GM23248 (cell line): ENCODE measurements at regions not wholly inside any gene's neighbourhood (a gene's known extent, or its start where the extent isn't known, plus 50 kb on each side); places are given as distances from the start of the nearest gene placed in this dataset.

Experiments used
- EZH2 ChIP-seq: fragments of 200-600 bp; sonication (generic); IDR thresholded peaks from 2 replicates; pipeline ENCODE4 v1.6.1; 2018; ENCODE audit warnings: antibody characterized with exemption, mild to moderate bottlenecking; ENCODE audit not compliant: insufficient read depth, poor library complexity, severe bottlenecking
- EZH2phosphoT487 ChIP-seq: fragments of 200-600 bp; sonication (generic); IDR thresholded peaks from 2 replicates; pipeline ENCODE4 v1.6.1; 2018; ENCODE audit warnings: antibody characterized with exemption, moderate library complexity, mild to moderate bottlenecking, low read depth; ENCODE audit not compliant: insufficient read depth

GRCh38 chr14:99321955-99322730 is 50.1 kb upstream of the BCL11B start:
- no peak for TF ChIP-seq EZH2
- TF ChIP-seq EZH2phosphoT487 = no peak
